Esophagus muscularis mucosa (tissue), 4 donors: ENCODE measurements at regions not wholly inside any gene's neighbourhood (a gene's known extent, or its start where the extent isn't known, plus 50 kb on each side); places are given as distances from the start of the nearest gene placed in this dataset.

Experiments
- DNase-seq: peaks from one replicate; pipeline ENCODE4 v3.0.0-alpha.2; 2017; ENCODE audit errors: extremely low spot score
- H3K27ac ChIP-seq, 4 donors: fragments of 200-600 bp; sonication (generic); replicated peaks in 1 of 4; 1 replicate in 3 of 4; 2 replicates in 1 of 4; pipeline ENCODE4 v1.5.1; 2016 to 2019; ENCODE audit warnings: mild to moderate bottlenecking in 1 of 4
- H3K27me3 ChIP-seq, 4 donors: fragments of 200-600 bp; sonication (generic); one replicate each; pipeline versions ENCODE4 v1.5.1 to v1.6.0; 2016 to 2019
- H3K36me3 ChIP-seq, 4 donors: fragments of 200-600 bp; sonication (generic); one replicate each; pipeline ENCODE4 v1.5.1; 2016 to 2019
- H3K4me1 ChIP-seq, 4 donors: fragments of 200-600 bp; sonication (generic); one replicate each; pipeline ENCODE4 v1.5.1; 2016 to 2019
- H3K4me3 ChIP-seq, 4 donors: fragments of 200-600 bp; sonication (generic); 1 replicate in 2 of 4; 2 replicates in 2 of 4; pipeline ENCODE4 v1.5.1; 2016 to 2019; ENCODE audit warnings: mild to moderate bottlenecking in 4 of 4, moderate library complexity in 1 of 4
- H3K9me3 ChIP-seq, 4 donors: fragments of 200-600 bp; sonication (generic); 1 replicate in 3 of 4; 2 replicates in 1 of 4; pipeline ENCODE4 v1.5.1; 2016 to 2019
- EP300 ChIP-seq: sonication (generic); formaldehyde crosslinking; IDR thresholded peaks from one replicate; pipeline ENCODE4 v1.6.1; 2017; ENCODE audit warnings: antibody characterized with exemption
- POLR2A ChIP-seq: fragments of 450-650 bp; IDR thresholded peaks from one replicate; pipeline ENCODE4 v1.6.1; 2017; ENCODE audit warnings: antibody characterized with exemption, moderate library complexity, mild to moderate bottlenecking, low read depth
- POLR2AphosphoS5 ChIP-seq, 2 donors: sonication (generic); formaldehyde crosslinking; IDR thresholded peaks; one replicate each; pipeline ENCODE4 v1.6.1; 2017; ENCODE audit warnings: antibody characterized with exemption in 2 of 2
- WGBS: methylation state at CpG from one replicate; pipeline ENCODE4 v1.1.5; 2018; 5-methylcytosine and 5-hydroxymethylcytosine counted together
- intact Hi-C: fragments of 100-400 bp; cut with DNase I; formaldehyde crosslinking; loops from one replicate; pipeline ENCODE4 v1.15.1; 2023
- TF ChIP-seq, protein P1 (sequence below), 3 experiments: fragments of 200-600 bp in 2 of 3; fragments of 450-650 bp in 1 of 3; sonication (generic) in 2 of 3; IDR thresholded peaks; one replicate each; pipeline ENCODE4 v1.5.1; 2017 to 2019; ENCODE audit warnings: antibody characterized with exemption in 3 of 3, mild to moderate bottlenecking in 2 of 3, moderate library complexity in 1 of 3

DNA sequence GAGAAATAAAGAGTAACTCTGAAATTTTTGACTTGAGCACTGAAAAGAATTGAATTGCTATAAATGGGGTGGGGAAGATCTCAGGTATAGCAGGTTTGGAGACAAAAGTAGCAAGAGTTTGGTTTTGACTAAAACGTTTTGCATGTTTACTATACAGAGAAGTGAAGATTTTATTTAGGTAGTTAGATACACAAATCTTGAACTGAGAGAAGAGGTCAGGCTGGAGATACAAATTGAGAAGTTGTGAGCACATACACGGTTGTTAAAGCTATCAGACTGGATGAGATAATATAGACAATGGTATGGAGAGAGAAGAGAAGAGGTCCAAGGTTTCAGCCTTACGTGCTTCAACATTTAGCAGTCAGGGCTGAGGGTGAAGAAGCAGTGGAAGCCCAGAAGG, 420.9 kb downstream of the FOXO1 start:
- WGBS = 72% methylated on average over 3 of the region's 3 CpGs
- no peaks in the 10 kb centered on the region for H3K36me3 ChIP-seq
- no peaks in the 10 kb centered on the region for H3K27me3 ChIP-seq
- intact Hi-C loops = no loop called here
- H3K27ac ChIP-seq = no peak overlapping the region
- H3K4me3 ChIP-seq = no peak overlapping the region
- peaks cover 0 to 4% (median 0%) of the 10 kb centered on the region in 4 donors for H3K9me3 ChIP-seq
- TF ChIP-seq POLR2A (no peak), EP300 (no peak), POLR2AphosphoS5 (IDR thresholded peaks at IDR 0.05) (no peak)
- TF ChIP-seq, protein P1, sequence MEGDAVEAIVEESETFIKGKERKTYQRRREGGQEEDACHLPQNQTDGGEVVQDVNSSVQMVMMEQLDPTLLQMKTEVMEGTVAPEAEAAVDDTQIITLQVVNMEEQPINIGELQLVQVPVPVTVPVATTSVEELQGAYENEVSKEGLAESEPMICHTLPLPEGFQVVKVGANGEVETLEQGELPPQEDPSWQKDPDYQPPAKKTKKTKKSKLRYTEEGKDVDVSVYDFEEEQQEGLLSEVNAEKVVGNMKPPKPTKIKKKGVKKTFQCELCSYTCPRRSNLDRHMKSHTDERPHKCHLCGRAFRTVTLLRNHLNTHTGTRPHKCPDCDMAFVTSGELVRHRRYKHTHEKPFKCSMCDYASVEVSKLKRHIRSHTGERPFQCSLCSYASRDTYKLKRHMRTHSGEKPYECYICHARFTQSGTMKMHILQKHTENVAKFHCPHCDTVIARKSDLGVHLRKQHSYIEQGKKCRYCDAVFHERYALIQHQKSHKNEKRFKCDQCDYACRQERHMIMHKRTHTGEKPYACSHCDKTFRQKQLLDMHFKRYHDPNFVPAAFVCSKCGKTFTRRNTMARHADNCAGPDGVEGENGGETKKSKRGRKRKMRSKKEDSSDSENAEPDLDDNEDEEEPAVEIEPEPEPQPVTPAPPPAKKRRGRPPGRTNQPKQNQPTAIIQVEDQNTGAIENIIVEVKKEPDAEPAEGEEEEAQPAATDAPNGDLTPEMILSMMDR (IDR thresholded peaks at IDR 0.05) = no peak
- no peaks in the 10 kb centered on the region for H3K4me1 ChIP-seq
- DNase-seq = no peak

DNA sequence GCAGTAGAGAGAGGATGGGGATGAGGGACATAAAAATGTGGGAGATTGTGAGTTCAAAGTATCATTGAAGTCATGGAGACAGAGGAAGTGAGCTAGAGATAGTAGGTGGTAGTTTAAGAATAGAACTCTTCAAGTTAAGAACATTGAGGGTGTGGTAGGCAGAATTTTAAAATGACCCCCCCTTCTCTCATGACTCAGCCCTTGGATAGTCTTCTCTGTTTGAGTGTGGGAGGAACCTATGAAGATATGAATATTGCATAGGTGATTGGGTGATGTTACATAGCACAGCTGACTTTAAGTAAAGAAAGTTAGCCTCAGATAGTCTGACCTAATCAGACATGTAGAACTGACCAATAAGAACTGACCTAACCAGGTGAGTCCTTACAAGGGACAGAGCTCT, 418.6 kb downstream of the FOXO1 start:
- Histone ChIP-seq H3K27ac (no peak overlapping the region), H3K9me3 (peaks cover 0 to 4% (median 0%) of the 10 kb centered on the region in 4 donors), H3K36me3 (no peaks in the 10 kb centered on the region), H3K4me1 (peaks cover 0 to 6% (median 2%) of the 10 kb centered on the region in 4 donors), H3K4me3 (no peak overlapping the region), H3K27me3 (no peaks in the 10 kb centered on the region)
- intact Hi-C loops = no loop called here
- TF ChIP-seq POLR2AphosphoS5 (IDR thresholded peaks at IDR 0.05) (no peak), POLR2A (no peak), EP300 (no peak)
- TF ChIP-seq, protein P1 (IDR thresholded peaks at IDR 0.05) = no peak
- DNase-seq = no peak

DNA sequence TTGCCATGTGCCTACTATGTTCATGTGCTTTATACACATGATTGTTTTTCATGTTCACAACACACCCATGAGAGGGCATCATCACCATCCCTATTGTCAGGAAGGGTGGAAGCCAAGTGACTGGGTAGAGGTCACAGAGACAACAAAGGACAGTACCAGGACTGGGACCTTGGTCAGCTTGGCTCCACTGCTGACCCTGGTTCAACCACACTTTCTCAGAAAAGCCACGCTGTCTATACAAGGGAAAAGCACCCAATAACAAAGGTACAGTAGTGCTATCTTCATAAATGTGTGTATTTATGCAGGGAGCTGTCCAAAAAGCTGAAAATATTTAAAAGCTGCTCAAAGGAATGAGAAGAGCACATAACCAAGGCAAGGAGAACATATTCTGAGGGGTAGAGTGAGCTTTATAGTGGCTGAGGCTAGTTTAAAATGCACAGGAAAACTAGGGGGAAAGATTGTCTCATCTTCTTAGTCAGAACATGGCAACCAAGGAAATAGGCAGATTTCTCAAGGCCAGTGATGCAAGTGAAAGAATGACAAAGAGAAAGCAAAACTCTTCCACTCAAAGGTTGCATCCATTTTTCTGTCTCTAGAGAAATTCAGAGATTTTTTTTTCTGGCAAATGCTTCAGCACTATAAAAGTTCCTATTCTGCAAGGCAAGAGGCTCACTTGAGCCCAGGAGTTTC, 415.0 kb downstream of the FOXO1 start:
- DNase-seq = no peak
- Histone ChIP-seq H3K9me3 (peaks cover 0 to 4% (median 0%) of the 10 kb centered on the region in 4 donors), H3K4me1 (peaks cover 0 to 6% (median 3%) of the 10 kb centered on the region in 4 donors), H3K36me3 (no peaks in the 10 kb centered on the region), H3K27me3 (no peaks in the 10 kb centered on the region), H3K4me3 (no peak overlapping the region), H3K27ac (peak overlapping the region in 3 of 4 donors; percentile 35 to 59 (median 35))
- 94% methylated on average over 1 of the region's 1 CpG for WGBS
- TF ChIP-seq POLR2A = no peak
- peak in 1 of 2 donors; percentile 26 for TF ChIP-seq POLR2AphosphoS5 (IDR thresholded peaks at IDR 0.05)
- TF ChIP-seq, protein P1 (IDR thresholded peaks at IDR 0.05) = no peak
- no peak for TF ChIP-seq EP300
- intact Hi-C loops = no loop called here

DNA sequence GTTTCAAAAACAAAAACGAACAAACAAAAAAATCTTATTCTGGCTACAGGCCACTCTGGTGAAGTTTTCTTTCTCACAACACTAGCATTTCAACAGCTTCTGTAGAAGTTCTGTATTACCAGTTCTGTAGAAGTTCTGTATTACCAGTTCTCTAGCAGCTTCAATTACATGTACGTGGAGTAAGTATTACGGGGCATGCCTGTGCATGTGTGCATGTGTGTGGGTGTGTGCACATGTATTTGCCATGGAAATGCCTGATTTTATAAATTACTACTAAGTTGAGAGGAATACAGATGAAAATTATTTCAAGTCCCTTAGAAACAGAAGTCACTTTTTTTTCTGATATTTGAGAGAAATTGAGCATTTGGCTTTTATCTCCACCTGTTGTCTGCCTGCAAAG, 414.2 kb downstream of the FOXO1 start:
- Histone ChIP-seq H3K4me1 (peaks cover 0 to 6% (median 3%) of the 10 kb centered on the region in 4 donors), H3K27me3 (no peaks in the 10 kb centered on the region), H3K36me3 (no peaks in the 10 kb centered on the region), H3K4me3 (no peak overlapping the region), H3K27ac (no peak overlapping the region), H3K9me3 (peaks cover 0 to 4% (median 0%) of the 10 kb centered on the region in 4 donors)
- intact Hi-C loops = no loop called here
- WGBS = 89% methylated on average over 3 of the region's 3 CpGs
- no peak for TF ChIP-seq POLR2A
- TF ChIP-seq, protein P1 (IDR thresholded peaks at IDR 0.05) = no peak
- no peak for TF ChIP-seq POLR2AphosphoS5 (IDR thresholded peaks at IDR 0.05)
- no peak for TF ChIP-seq EP300
- DNase-seq = no peak
